Posterior vena cava (tissue), 2 donors: ENCODE measurements at regions not wholly inside any gene's neighbourhood (a gene's known extent, or its start where the extent isn't known, plus 50 kb on each side); places are given as distances from the start of the nearest gene placed in this dataset.
"Not testable (repeated sequence)": the region's sequence is repeated elsewhere in the genome, so short reads cannot be mapped to it uniquely, and the experiment has no call there.

Experiments
- DNase-seq: peaks from one replicate; pipeline ENCODE4 v3.0.0-alpha.2; 2020; ENCODE audit warnings: low spot score
- intact Hi-C, 2 donors: fragments of 100-400 bp; cut with DNase I; formaldehyde crosslinking; loops; one replicate each; pipeline versions ENCODE4 v1.14.1 to v1.14.2; 2022 to 2023
- donor health status: DM: yes; HTN: yes; CAD: no.
- donor health status: DM: yes; HTN: yes; CAD: no.

DNA sequence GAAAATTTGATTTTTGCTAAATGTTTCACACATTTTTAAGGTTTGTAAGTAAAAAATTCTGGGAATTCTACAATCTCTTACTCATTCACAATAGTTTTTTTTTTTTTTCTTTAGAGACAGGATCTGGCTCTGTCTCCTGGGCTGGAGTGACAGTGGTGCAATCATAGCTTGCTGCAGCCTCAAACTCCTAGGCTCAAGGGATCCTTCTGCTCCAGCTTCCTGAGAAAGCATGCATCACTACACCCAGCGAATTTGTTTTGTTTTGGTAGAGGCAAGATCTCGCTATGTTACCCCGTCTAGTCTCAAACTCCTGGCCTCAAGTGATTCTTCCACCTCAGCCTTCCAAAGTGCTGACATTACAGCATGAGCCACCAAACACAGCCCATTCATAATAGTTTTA is 232.8 kb downstream of the GJA1 start:
- intact Hi-C loops: no loop called here
- no peak for DNase-seq

DNA sequence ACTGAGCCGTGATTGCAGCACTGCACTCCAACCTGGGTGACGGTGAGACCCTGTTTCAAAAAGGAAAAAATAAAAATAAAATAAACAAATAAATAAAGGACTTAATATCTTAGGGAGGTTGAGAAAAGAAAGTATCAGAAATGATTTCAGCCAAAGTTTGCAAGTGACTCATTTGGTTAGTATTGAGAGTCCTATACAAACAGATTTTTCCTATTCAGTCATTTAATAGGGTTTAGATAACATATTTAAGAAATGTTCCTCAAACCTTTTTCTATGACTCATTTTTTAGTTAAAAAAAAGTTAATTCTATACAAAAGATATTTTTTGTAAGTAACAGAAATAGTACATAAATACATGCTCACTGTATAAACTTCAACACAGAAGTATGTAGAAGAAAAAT is 235.1 kb downstream of the GJA1 start:
- no peak for DNase-seq
- intact Hi-C loops: no loop called here

DNA sequence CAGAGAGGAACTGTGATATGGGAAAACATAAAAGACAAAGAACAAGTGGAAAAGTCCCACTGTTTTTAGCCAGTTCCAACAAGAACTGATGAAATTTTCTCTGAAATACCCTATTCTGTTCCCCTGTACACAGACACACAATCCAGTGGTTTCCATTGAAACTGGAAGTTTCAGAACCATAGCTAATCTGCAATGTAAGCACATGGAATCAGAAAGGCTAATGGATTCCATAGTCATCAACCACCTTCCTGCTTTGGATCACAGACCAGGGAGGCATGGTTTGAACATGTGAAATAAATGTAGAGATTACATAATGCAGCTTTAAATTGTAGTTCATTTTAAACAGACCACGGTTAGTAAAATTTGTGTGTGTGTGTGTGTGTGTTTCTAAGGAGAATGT is 242.1 kb downstream of the GJA1 start:
- intact Hi-C loops: no loop called here
- no peak for DNase-seq

DNA sequence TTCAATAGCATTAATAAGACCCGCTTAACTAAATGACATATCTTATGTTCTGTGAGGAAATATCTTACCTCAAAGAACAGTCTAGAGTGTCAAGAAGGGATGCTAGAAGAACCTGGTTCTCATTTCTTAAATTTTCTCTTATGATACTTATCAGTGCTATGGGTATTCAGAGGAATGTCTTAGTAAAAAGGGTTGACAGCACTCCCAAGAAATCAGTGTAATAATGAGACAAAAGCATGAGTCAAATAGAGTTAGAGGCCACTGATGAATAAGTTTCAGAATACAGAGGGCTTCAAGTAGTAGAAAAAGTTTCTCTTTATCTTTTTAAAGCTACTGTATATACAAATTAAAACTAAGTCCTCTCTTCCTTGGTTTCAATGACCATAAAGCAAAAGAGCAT is 242.8 kb downstream of the GJA1 start:
- no peak for DNase-seq
- intact Hi-C loops: no loop called here

DNA sequence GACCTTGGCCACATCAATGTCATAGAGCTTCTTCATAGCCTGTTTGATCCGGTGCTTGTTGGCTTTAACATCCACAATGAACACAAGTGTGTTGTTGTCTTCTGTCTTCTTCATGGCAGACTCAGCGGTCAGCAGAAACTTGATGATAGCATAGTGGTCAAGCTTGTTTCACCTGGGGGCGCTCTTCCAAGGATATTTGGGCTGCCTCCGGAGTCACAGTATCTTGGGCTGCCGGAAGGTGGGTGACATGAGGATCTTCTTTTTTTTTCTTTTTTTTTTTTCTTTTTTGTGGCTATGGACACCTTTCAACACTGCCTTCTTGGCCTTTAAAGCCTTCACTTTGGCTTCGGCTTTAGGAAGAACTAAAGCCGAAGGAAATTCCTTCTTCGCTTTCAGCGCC is 244.6 kb downstream of the GJA1 start:
- DNase-seq: no peak
- intact Hi-C loops: no loop called here

DNA sequence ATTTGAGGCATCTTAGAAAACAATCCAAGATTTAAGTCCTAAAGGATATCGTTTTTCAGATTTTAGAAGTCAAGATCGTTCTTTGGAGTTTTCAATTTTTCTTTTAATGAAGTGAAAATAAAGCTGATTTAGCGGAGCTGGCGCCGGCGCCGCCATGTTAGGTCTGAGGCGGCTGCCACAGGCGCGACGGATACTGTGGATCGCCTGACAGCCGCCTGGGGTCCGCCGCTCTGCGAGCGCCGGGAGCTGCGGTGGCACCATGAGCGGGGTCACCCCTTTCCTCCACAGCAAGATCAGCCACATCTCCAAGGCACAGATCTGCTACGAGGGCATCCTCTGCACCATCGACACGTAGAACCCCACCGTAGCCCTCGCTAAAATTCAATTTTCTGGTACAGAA is 247.2 kb downstream of the GJA1 start:
- intact Hi-C loops: no loop called here
- DNase-seq: no peak

DNA sequence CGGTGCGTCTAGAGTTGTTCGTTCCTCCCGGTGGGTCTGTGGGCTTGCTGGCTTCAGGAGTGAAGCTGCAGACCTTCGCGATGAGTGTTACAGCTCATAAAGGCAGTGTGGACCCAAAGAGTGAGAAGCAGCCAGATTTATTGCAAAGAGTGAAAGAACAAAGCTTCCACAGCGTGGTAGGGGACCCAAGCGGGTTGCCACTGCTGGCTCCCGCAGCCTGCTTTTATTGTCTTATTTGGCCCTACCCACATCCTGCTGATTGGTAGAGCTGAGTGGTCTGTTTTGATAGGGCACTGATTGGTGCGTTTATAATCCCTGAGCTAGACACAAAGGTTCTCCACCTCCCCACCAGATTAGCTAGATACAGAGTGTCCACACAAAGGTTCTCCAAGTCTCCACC is 250.4 kb downstream of the GJA1 start:
- intact Hi-C loops, DNase-seq: not testable (repeated sequence)

DNA sequence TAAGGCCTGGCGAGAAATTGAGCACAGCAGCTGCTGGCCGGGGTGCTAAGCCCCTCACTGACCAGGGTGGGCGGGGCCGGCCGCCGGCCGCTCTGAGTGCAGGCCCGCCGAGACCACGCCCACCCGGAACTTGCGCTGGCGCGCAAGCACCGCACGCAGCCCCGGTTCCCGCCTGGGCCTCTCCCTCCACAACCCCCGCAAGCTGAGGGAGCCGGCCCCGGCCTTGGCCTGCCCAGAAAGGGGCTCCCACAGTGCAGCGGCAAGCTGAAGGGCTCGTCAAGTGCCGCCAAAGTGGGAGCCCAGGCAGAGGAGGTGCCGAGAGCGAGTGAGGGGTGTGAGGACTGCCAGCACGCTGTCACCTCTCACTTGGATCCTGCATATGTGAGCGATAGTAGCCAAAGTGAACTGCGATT is 251.2 kb downstream of the GJA1 start:
- DNase-seq: peak; percentile 81
- intact Hi-C loops: no loop called here

DNA sequence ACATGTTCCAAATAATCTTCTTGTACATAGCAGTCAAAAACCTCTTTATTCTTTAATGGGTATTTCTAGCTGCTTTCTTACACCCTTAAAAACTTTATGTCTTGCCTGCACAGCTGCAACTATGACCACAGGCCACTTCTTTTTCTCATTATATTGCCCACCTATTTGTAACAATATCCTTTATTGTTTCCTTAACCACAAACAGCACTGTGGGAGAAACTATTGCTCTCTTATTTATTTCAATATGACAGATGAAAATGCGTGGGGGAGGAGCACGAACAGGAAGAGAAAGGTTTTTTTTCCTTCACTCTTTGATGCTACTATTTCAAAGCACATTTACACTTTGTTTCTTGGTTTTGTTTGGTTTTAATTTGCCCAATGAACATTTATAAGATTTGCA is 253.5 kb downstream of the GJA1 start:
- DNase-seq: no peak
- intact Hi-C loops: no loop called here

DNA sequence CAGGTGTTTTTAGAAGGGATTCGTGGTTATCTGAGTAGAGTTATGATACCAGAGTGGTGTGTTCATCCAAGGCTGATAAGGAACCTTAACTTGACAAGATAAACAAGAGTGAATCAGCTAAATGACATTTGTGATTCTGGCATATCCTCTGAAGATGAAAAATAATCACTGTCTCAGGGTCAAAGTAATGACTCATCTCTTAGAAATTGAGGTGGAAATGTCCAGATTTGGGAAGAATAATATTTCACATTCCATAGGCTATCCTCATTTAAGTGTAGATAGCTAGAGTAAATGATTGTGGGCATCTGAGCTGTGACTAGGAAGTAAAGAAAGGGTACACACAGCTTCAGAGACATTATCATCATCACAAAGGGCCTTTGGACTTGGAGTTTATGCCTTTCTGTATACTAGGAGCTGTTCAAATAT is 255.7 kb downstream of the GJA1 start:
- DNase-seq: no peak
- intact Hi-C loops: no loop called here

DNA sequence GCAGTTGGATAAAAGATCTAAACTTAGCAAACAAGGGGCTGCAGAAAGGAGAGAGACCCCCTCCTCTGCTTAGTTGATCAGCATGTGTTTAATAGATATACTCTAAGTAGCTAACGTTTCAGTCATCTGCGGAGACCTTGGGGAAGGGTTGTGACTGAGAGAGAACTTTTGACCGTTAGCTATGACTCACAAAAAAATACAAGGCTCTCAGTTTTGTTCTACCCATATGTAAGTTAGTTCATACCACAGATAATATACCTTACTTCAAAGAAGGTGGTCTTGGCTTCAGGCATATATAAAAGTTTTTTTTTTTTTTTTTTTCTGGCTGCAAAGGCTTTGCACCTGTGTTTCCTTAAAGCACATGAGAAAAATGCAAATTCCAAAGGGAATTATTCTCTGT is 258.9 kb downstream of the GJA1 start:
- intact Hi-C loops: no loop called here
- no peak for DNase-seq

DNA sequence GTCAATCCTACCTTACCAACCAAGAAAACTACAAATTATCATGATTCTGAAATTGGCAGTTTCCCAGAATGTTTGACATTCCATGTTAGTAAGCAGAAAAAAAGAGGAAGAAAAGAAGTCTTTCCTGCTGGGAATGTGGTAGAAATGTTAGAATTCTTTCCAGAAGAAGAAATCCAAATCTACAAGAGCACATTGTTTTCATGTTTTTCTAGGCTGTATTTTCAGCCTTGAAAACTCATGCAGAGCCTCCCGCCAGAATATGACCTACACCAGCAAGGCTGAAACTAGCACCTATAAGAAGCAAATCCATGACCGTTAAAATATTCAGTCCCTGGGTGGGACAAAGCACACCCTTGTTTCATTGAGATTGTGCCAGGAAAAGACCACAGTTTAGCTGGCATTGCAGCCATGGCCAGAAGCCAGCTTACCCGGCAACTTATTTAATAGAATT is 259.4 kb downstream of the GJA1 start:
- DNase-seq: no peak
- intact Hi-C loops: loop anchor here in 1 of 2 donors (5.0 kb wide), 1 partner anchor 1138 kb away; no protein-coding TSS in a partner anchor

DNA sequence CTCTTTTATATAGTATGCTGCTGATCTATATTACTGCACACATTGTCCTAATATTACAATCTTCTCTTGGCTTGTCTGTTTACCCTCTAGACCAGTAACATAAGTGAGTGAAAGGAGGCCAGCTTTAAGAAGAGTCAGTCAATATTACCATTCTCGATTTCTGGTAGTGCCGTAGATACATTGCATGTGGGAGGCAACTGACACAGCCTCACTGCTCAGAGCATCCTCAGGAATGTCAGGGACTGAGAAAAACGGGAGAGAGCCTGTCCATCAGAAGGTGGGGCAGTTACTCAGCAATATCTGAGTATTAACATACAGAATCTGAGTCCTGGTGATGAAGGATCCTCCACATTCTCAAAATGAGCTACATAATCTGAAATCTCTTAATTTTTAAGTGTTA is 259.9 kb downstream of the GJA1 start:
- intact Hi-C loops: loop anchor here in 1 of 2 donors (5.0 kb wide), 1 partner anchor 1138 kb away; no protein-coding TSS in a partner anchor
- DNase-seq: no peak

DNA sequence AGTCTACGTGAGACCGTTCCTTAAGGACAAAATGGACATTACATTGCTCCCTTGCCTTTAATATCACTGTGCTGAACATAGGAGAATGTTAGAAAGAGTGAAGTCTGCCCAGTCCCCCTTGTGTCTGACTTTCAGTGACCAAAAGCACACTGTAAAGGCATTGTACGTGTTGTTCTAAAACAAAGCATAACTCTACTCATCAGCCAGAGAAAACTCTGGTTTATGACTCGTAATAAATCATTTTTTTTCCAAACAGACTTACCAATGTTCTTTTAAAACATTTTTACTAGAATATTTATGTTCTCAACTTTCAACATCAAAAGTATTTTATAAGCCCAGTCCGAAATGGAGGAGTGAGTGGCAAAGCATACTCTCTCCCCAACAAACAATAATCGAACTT is 262.5 kb downstream of the GJA1 start:
- intact Hi-C loops: loop anchor here in 1 of 2 donors (5.0 kb wide), 1 partner anchor 1141 kb away; no protein-coding TSS in a partner anchor

DNA sequence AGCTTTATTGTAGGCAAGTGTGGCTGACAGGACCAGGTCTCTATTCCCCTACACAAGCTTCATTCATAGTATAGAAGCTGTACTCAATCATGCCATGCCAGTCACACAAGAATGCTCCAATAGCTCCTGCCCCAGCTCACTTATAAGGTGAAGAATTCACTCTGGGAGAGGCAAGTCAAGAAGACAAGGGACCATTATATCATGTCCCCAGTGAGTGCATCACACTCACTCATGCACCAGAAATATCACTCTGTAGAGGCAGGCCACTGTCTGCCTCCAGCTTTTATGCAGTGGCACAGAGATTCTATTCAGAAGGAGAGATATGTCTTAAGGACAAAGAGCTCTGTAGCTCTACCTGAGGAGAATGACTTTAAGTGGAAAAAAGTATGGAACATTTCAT is 263.2 kb downstream of the GJA1 start:
- DNase-seq: no peak
- intact Hi-C loops: loop anchor here in 1 of 2 donors (5.0 kb wide), 1 partner anchor 1141 kb away; no protein-coding TSS in a partner anchor

More for the DNA sequence above, 262.5 kb downstream of the GJA1 start:
- DNase-seq: no peak

DNA sequence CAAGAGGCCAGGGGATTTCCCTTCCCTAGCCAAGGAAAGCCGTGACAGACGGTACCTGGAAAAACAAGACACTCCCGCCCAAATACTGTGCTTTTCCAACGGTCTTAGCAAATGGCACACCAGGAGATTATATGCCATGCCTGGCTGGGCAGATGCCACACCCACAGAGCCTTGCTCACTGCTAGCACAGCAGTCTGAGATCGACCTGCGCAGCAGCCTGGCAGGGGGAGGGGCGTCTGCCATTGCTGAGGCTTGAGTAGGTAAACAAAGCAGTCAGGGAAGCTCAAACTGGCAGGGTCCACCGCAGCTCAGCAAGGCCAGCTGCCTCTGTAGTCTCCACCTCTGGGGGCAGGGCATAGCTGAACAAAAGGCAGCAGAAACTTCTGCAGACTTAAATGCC is 267.7 kb downstream of the GJA1 start:
- intact Hi-C loops, DNase-seq: not testable (repeated sequence)

DNA sequence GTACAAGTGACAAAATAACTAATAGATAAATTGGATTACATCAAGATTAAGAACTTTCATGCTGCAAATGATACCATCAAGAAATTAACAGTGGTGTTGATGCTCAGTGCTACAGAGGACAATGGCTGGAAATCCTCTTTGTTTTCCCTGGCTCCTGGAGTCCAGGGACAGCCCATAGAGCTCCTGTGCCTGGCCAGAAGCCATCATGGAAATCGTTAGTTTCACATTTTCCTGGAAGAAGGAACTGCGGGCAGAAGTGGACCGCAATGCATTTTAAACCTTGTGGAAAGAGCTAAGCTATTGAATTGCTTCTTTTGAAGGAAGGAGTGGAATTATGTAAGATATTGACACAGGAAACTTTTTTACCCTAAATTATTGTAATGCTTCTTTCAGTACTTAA is 276.0 kb downstream of the GJA1 start:
- no peak for DNase-seq
- intact Hi-C loops: no loop called here

DNA sequence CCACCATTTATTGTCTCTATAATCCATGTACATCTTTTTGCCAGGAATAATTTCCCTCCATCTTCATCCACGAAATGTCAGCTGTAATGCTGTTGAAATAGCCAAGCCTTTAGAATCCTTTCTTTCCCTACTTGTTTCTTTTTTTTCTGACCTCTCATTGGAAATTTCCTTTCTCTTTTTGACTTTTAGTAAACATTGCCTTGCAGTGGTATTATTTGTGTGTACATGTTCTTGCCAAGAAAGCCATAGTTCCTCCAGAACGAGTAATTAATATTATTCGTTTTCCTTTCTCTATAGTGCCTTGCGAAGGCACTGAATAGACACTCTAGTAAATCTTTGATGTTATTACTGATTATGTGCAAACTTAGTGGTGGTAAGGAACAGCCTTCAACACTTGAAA is 282.2 kb downstream of the GJA1 start:
- no peak for DNase-seq
- intact Hi-C loops: no loop called here

DNA sequence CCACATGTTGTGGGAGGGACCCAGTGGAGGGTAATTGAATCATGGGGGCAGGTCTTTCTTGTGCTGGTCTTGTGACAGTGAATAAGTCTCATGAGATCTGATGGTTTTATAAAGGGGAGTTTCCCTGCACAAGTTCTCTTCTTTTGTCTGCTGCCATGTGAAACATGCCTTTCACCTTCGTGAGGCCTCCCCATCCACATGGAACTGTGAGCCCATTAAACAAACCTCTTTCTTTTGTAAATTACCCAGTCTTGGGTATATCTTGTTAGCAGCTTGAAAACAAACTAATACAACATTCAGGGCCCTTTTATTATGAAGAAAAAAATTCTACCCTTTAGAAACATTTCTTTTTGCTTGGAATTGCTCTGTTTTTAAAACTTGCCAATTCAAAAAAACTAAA is 285.4 kb downstream of the GJA1 start:
- DNase-seq, intact Hi-C loops: not testable (repeated sequence)

DNA sequence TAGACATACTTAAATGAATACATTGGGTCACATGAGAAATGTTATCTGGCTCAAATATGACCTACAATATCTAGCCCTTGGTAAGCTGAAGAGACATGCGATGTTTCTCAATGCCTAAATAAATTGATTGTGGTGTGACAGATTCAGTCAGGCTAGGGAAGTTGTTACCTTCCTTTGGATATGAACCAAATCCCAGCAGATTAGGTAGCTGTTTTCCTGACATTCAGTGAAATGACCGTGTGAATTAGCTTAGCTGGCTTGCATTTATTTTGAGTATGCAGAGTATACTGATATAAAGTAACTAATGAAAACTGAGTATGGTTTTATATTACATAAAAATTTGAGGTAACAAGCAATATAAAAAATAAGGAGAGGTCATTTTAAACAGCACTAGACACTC is 288.2 kb downstream of the GJA1 start:
- DNase-seq: no peak
- intact Hi-C loops: no loop called here

DNA sequence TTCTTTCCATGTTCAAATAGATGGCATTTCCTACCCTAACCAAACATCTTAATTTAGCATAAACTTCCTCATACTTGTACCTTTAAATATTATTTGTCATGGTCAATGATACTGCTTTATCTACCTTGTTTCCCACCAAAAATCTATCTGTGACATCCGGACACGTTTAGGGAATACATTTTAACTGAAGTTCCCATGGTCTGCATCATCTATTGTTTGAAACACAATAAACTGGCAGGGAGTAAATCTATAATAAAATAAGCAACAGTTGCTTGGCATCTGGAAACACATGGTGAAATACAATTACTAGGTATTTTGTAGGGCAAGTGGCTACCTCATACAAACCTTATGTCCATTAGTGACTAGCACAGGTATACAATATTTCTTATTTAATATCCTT is 289.1 kb downstream of the GJA1 start:
- intact Hi-C loops: no loop called here
- no peak for DNase-seq

DNA sequence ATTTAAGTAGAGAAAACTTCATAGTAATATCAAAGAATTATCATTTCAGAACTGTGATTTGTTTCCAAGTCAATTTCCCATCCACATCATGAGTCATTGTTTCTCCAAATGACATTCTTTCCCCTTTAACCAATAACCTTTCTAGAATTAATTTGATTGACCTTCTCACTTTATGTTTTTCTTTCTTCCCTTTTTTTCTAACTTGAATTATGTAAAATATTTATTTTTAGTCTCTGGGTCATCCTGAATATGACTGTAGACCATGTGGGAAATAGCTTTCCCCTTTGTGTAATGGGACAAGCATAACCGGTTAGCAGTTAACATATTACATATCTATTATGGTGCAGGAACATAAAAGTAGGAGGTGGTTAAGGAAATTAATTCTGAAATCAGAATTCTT is 291.1 kb downstream of the GJA1 start:
- intact Hi-C loops: no loop called here
- DNase-seq: no peak
